H1 (cell line): ENCODE measurements at regions not wholly inside any gene's neighbourhood (a gene's known extent, or its start where the extent isn't known, plus 50 kb on each side); places are given as distances from the start of the nearest gene placed in this dataset.

Experiments
- BCL11A ChIP-seq, 2 experiments: IDR thresholded peaks; one replicate each; pipeline ENCODE4 v1.6.1; 2011; ENCODE audit warnings: low read depth in 2 of 2, low read length in 2 of 2, mild to moderate bottlenecking in 2 of 2
- CTBP2 ChIP-seq: IDR thresholded peaks from 2 replicates; pipeline ENCODE4 v1.7.0; 2011; ENCODE audit warnings: borderline replicate concordance, mild to moderate bottlenecking, moderate library complexity, mixed read lengths, low read length; ENCODE audit not compliant: insufficient read depth, insufficient read length
- FOSL1 ChIP-seq: IDR thresholded peaks from 2 replicates; pipeline ENCODE4 v1.6.1; 2011; ENCODE audit warnings: mild to moderate bottlenecking, low read depth, low read length, moderate library complexity; ENCODE audit not compliant: insufficient read depth
- KDM5A ChIP-seq: fragments of 200-600 bp; IDR thresholded peaks from 2 replicates; pipeline ENCODE4 v1.7.1; 2012; ENCODE audit warnings: mild to moderate bottlenecking, low read length, inconsistent platforms, mixed read lengths
- SIN3A ChIP-seq, 2 experiments: IDR thresholded peaks in 1 of 2; conservative IDR thresholded peaks in 1 of 2; 2 replicates each; pipeline ENCODE4 v1.6.1; 2011 to 2012; ENCODE audit warnings: low read length in 2 of 2, improper control_type of control experiment in 1 of 2, low read depth in 1 of 2, mild to moderate bottlenecking in 1 of 2
- SP4 ChIP-seq: IDR thresholded peaks from 2 replicates; pipeline ENCODE4 v1.6.1; 2012; ENCODE audit warnings: low read length, inconsistent platforms
- TEAD4 ChIP-seq: IDR thresholded peaks from 2 replicates; pipeline ENCODE4 v1.6.1; 2012; ENCODE audit warnings: low read depth, low read length, inconsistent platforms, mixed read lengths
- USF2 ChIP-seq: IDR thresholded peaks from 2 replicates; pipeline ENCODE4 v1.6.1; 2011; ENCODE audit warnings: low read length, improper control_type of control experiment

- no peak for TF ChIP-seq USF2
- TF ChIP-seq TEAD4: no peak
- TF ChIP-seq KDM5A: no peak
- no peak for TF ChIP-seq SP4
- TF ChIP-seq FOSL1: no peak
- no peak for TF ChIP-seq CTBP2
- no peak for TF ChIP-seq BCL11A (IDR thresholded peaks at IDR 0.05; ENCODE audit: low read depth in 2 of 2, low read length in 2 of 2)
- TF ChIP-seq SIN3A (conservative IDR thresholded peaks at IDR 0.05 in 1 of 2, IDR thresholded peaks at IDR 0.05 in 1 of 2; ENCODE audit: low read depth in 1 of 2, low read length in 2 of 2): no peak
Observed at GRCh38 chr12:13764748-13765147, 216.7 kb downstream of the GRIN2B start (continued).
